Smooth muscle cell (in vitro differentiated cells): ENCODE measurements at regions not wholly inside any gene's neighbourhood (a gene's known extent, or its start where the extent isn't known, plus 50 kb on each side); places are given as distances from the start of the nearest gene placed in this dataset.

Experiments used
- DNase-seq: peaks from one replicate; lab custom pipeline; 2025; ENCODE audit not compliant: unreplicated experiment; lab: John Stamatoyannopoulos, UW
- H2AFZ ChIP-seq: fragments of 200-600 bp; sonication (generic); 2 replicates; pipeline ENCODE4 v1.6.0; 2016; ENCODE audit warnings: antibody characterized with exemption, low read depth, mild to moderate bottlenecking
- H3F3A ChIP-seq: fragments of 200-600 bp; sonication (generic); 2 replicates; pipeline ENCODE4 v1.6.0; 2017; ENCODE audit warnings: antibody characterized with exemption, low read depth
- H3K27ac ChIP-seq: fragments of 200-600 bp; sonication (generic); 2 replicates; pipeline ENCODE4 v1.5.1; 2016; ENCODE audit warnings: low read depth, mild to moderate bottlenecking
- H3K27me3 ChIP-seq: fragments of 200-600 bp; sonication (generic); 2 replicates; pipeline ENCODE4 v1.6.1; 2016; ENCODE audit warnings: low read depth, mild to moderate bottlenecking
- H3K36me3 ChIP-seq: fragments of 200-600 bp; sonication (generic); 2 replicates; pipeline ENCODE4 v1.5.1; 2016; ENCODE audit warnings: low read depth
- H3K4me1 ChIP-seq: fragments of 200-600 bp; sonication (generic); 2 replicates; pipeline ENCODE4 v1.5.1; 2016; ENCODE audit warnings: low read depth
- H3K4me2 ChIP-seq: fragments of 200-600 bp; sonication (generic); 2 replicates; pipeline ENCODE4 v1.6.0; 2016; ENCODE audit warnings: mild to moderate bottlenecking
- H3K4me3 ChIP-seq: fragments of 200-600 bp; sonication (generic); 2 replicates; pipeline ENCODE4 v1.5.1; 2016; ENCODE audit warnings: mild to moderate bottlenecking
- H3K79me2 ChIP-seq: fragments of 200-600 bp; sonication (generic); 2 replicates; pipeline ENCODE4 v1.6.0; 2016; ENCODE audit warnings: low read depth, mild to moderate bottlenecking
- H3K9ac ChIP-seq: fragments of 200-600 bp; sonication (generic); 2 replicates; pipeline ENCODE4 v1.6.0; 2016; ENCODE audit warnings: low read depth
- H3K9me3 ChIP-seq: fragments of 200-600 bp; sonication (generic); replicated peaks from 2 replicates; pipeline ENCODE4 v1.5.1; 2016; ENCODE audit warnings: low read depth
- H4K20me1 ChIP-seq: fragments of 200-600 bp; sonication (generic); 2 replicates; pipeline ENCODE4 v1.6.0; 2016; ENCODE audit warnings: low read depth
- WGBS: methylation state at CpG from one replicate; pipeline ENCODE4 v1.1.7; 2016; ENCODE audit warnings: low lambda C conversion rate; 5-methylcytosine and 5-hydroxymethylcytosine counted together
- TF ChIP-seq, protein P1 (sequence below): fragments of 200-600 bp; sonication (generic); IDR thresholded peaks from 2 replicates; pipeline ENCODE4 v1.5.1; 2017; ENCODE audit warnings: borderline replicate concordance, mild to moderate bottlenecking, antibody characterized with exemption; ENCODE audit not compliant: insufficient read depth, poor library complexity, severe bottlenecking

DNA sequence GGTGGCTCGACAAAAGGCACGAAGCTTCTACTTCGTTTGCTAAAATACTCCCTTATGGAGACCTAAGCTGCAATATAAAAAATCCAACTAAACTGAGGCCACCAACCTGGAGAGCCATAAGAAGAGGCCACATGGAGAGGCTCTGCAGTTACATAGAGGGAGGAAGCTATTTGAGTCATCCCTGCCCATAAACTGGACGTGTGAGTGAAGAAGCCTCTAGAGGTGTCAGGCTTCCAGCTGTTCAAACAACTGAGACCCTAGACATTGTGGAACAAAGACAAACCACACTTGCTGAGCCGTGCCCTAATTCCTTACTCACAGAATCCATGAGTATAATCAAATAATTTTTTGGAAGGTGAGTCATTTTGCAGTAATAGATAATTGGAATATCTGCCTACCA lies 50.2 kb upstream of the GMNC start:
- no peak for DNase-seq
- Histone ChIP-seq H3K79me2 (no peaks in the 10 kb centered on the region), H3K36me3 (no peaks in the 10 kb centered on the region), H4K20me1 (no peaks in the 10 kb centered on the region), H3F3A (no peaks in the 10 kb centered on the region), H3K27me3 (no peaks in the 10 kb centered on the region), H2AFZ (no peak overlapping the region), H3K9ac (no peak overlapping the region), H3K4me2 (no peak overlapping the region), H3K9me3 (no peaks in the 10 kb centered on the region), H3K27ac (no peak overlapping the region), H3K4me3 (no peak overlapping the region), H3K4me1 (peaks cover 7% of the 10 kb centered on the region)
- WGBS = 65% methylated on average over 5 of the region's 5 CpGs
- TF ChIP-seq, protein P1, sequence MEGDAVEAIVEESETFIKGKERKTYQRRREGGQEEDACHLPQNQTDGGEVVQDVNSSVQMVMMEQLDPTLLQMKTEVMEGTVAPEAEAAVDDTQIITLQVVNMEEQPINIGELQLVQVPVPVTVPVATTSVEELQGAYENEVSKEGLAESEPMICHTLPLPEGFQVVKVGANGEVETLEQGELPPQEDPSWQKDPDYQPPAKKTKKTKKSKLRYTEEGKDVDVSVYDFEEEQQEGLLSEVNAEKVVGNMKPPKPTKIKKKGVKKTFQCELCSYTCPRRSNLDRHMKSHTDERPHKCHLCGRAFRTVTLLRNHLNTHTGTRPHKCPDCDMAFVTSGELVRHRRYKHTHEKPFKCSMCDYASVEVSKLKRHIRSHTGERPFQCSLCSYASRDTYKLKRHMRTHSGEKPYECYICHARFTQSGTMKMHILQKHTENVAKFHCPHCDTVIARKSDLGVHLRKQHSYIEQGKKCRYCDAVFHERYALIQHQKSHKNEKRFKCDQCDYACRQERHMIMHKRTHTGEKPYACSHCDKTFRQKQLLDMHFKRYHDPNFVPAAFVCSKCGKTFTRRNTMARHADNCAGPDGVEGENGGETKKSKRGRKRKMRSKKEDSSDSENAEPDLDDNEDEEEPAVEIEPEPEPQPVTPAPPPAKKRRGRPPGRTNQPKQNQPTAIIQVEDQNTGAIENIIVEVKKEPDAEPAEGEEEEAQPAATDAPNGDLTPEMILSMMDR = no peak
